IMR-90 (cell line): ENCODE measurements at regions not wholly inside any gene's neighbourhood (a gene's known extent, or its start where the extent isn't known, plus 50 kb on each side); places are given as distances from the start of the nearest gene placed in this dataset.

Source experiments
- ATAC-seq: fragments of 200-7000 bp; cut with Tn5 transposase; 2 replicates; pipeline ENCODE4 v1.9.1; 2020; ENCODE audit warnings: low read depth, mild to moderate bottlenecking, moderate library complexity
- BruUV-seq: library from RNA; stranded (reverse); fragments of 400-500 nt; replicated peaks from 2 replicates; lab custom pipeline; 2021; lab: Mats Ljungman, UMichigan
- CTCF ChIA-PET: fragments of 300-600 bp; formaldehyde crosslinking; extraction: SDS; loops from one replicate; lab custom pipeline; 2021; ENCODE audit warnings: antibody characterized with exemption; lab: Yijun Ruan, JAX
- POLR2A ChIA-PET: fragments of 300-600 bp; sonication (Branson Sonifier 250); formaldehyde crosslinking; loops from one replicate; lab custom pipeline; 2022; ENCODE audit warnings: antibody characterized with exemption; ENCODE audit not compliant: unreplicated experiment; lab: Charles Lee
- DNase-seq: peaks from one replicate; pipeline ENCODE4 v3.0.0; 2013
- H2AFZ ChIP-seq: replicated peaks from 2 replicates; pipeline ENCODE3; 2013; ENCODE audit warnings: low read length, mild to moderate bottlenecking; ENCODE audit not compliant: poor library complexity
- H2AK5ac ChIP-seq: 2 replicates; pipeline ENCODE4 v1.6.1; 2013; ENCODE audit warnings: low read depth, low read length, inconsistent platforms
- H2AK9ac ChIP-seq: replicated peaks from 2 replicates; pipeline ENCODE3; 2013; ENCODE audit warnings: mild to moderate bottlenecking, low read depth, low read length, moderate library complexity; ENCODE audit not compliant: poor library complexity
- H2BK120ac ChIP-seq: 2 replicates; pipeline ENCODE4 v1.6.1; 2013; ENCODE audit warnings: low read depth, low read length, inconsistent platforms
- H2BK15ac ChIP-seq: 3 replicates; pipeline ENCODE4 v1.6.1; 2013; ENCODE audit warnings: low read depth, low read length, inconsistent platforms
- H2BK20ac ChIP-seq: 2 replicates; pipeline ENCODE4 v1.6.1; 2013; ENCODE audit warnings: low read depth, mild to moderate bottlenecking, inconsistent platforms, low read length, moderate library complexity
- H2BK5ac ChIP-seq: 2 replicates; pipeline ENCODE4 v1.6.1; 2013; ENCODE audit warnings: mild to moderate bottlenecking, low read depth, low read length, inconsistent platforms; ENCODE audit not compliant: poor library complexity, severe bottlenecking
- H3K14ac ChIP-seq: replicated peaks from 2 replicates; pipeline ENCODE4 v1.6.1; 2013; ENCODE audit warnings: low read depth, low read length, inconsistent platforms
- H3K18ac ChIP-seq: 2 replicates; pipeline ENCODE4 v1.6.1; 2013; ENCODE audit warnings: low read depth, low read length, control low read depth
- H3K23ac ChIP-seq: 2 replicates; pipeline ENCODE4 v1.6.1; 2013; ENCODE audit warnings: low read depth, low read length, inconsistent platforms
- H3K27ac ChIP-seq: 2 replicates; pipeline ENCODE4 v1.5.1; 2013; ENCODE audit warnings: mild to moderate bottlenecking, control low read depth, low read length; ENCODE audit not compliant: insufficient read depth
- H3K27me3 ChIP-seq: 2 replicates; pipeline ENCODE4 v1.6.1; 2013; ENCODE audit warnings: low read length; ENCODE audit not compliant: control insufficient read depth, insufficient read depth
- H3K36me3 ChIP-seq: 2 replicates; pipeline ENCODE4 v1.6.1; 2013; ENCODE audit warnings: low read length, mixed read lengths; ENCODE audit not compliant: control insufficient read depth, insufficient read depth
- H3K4ac ChIP-seq: 2 replicates; pipeline ENCODE4 v1.6.1; 2013; ENCODE audit warnings: low read depth, low read length, inconsistent platforms
- H3K4me1 ChIP-seq: 2 replicates; pipeline ENCODE4 v1.6.1; 2013; ENCODE audit warnings: low read length, mixed read lengths; ENCODE audit not compliant: control insufficient read depth, insufficient read depth
- H3K4me2 ChIP-seq: 2 replicates; pipeline ENCODE4 v1.6.1; 2013; ENCODE audit warnings: low read depth, mild to moderate bottlenecking, control low read depth, low read length, moderate library complexity
- H3K4me3 ChIP-seq: 2 replicates; pipeline ENCODE4 v1.5.1; 2013; ENCODE audit warnings: low read depth, mild to moderate bottlenecking, control low read depth, low read length, moderate library complexity; ENCODE audit not compliant: insufficient read depth
- H3K56ac ChIP-seq: 2 replicates; pipeline ENCODE4 v1.6.1; 2013; ENCODE audit warnings: low read length, inconsistent platforms; ENCODE audit not compliant: insufficient read depth; ENCODE audit errors: extremely low read depth
- H3K79me1 ChIP-seq, 2 experiments: 2 replicates each; pipeline ENCODE4 v1.6.1; 2013; ENCODE audit warnings: low read length in 2 of 2, inconsistent platforms in 1 of 2, low read depth in 1 of 2
- H3K9ac ChIP-seq: 2 replicates; pipeline ENCODE4 v1.6.1; 2013; ENCODE audit warnings: low read depth, low read length, control low read depth
- H3K9me1 ChIP-seq: 2 replicates; pipeline ENCODE4 v1.6.1; 2013; ENCODE audit warnings: low read length, inconsistent platforms; ENCODE audit not compliant: insufficient read depth
- H3K9me3 ChIP-seq: 2 replicates; pipeline ENCODE4 v1.6.1; 2013; ENCODE audit warnings: low read length; ENCODE audit not compliant: control insufficient read depth, insufficient read depth
- H4K20me1 ChIP-seq: 2 replicates; pipeline ENCODE4 v1.6.1; 2013; ENCODE audit warnings: low read length, inconsistent platforms; ENCODE audit not compliant: insufficient read depth
- H4K5ac ChIP-seq: 2 replicates; pipeline ENCODE4 v1.6.1; 2013; ENCODE audit warnings: mild to moderate bottlenecking, low read depth, low read length, control low read depth
- H4K8ac ChIP-seq, 2 experiments: 2 replicates each; pipeline ENCODE4 v1.6.1; 2013; ENCODE audit warnings: low read depth in 2 of 2, low read length in 2 of 2, control low read depth in 1 of 2, inconsistent platforms in 1 of 2
- H4K91ac ChIP-seq: 2 replicates; pipeline ENCODE4 v1.6.1; 2013; ENCODE audit warnings: low read depth, low read length, inconsistent platforms; ENCODE audit not compliant: insufficient read depth
- RAD21 ChIP-seq: IDR thresholded peaks from 2 replicates; pipeline ENCODE4 v1.6.1; 2012; ENCODE audit warnings: low read length, improper control_type of control experiment
- SMC3 ChIP-seq: fragments of 150-350 bp; IDR thresholded peaks from 2 replicates; pipeline ENCODE4 v1.6.1; 2016; ENCODE audit warnings: low read depth, mild to moderate bottlenecking, antibody characterized with exemption, low read length, moderate library complexity
- WGBS, 2 experiments: methylation state at CpG; one replicate each; pipeline versions ENCODE4 v1.1.5 to v1.1.7; 2013; ENCODE audit warnings: missing lambda C conversion rate in 2 of 2; ENCODE audit not compliant: insufficient read length in 1 of 2; ENCODE audit errors: extremely low coverage in 2 of 2; 5-methylcytosine and 5-hydroxymethylcytosine counted together
- dilution Hi-C: fragments of 300-500 bp; cut with HindIII; formaldehyde crosslinking; loops from one replicate; pipeline ENCODE4 v1.14.3; 2018; ENCODE audit warnings: low sequenced_read_pairs; ENCODE audit not compliant: unreplicated experiment
- in situ Hi-C: fragments of 300-500 bp; cut with MboI; formaldehyde crosslinking; loops from 3 replicates; pipeline ENCODE4 v1.14.3; 2019; ENCODE audit warnings: low sequenced_read_pairs, inconsistent platforms, mixed read lengths
- intact Hi-C: fragments of 100-400 bp; cut with micrococcal nuclease; formaldehyde crosslinking; loops from 2 replicates; pipeline ENCODE4 v1.10.0; 2022

DNA sequence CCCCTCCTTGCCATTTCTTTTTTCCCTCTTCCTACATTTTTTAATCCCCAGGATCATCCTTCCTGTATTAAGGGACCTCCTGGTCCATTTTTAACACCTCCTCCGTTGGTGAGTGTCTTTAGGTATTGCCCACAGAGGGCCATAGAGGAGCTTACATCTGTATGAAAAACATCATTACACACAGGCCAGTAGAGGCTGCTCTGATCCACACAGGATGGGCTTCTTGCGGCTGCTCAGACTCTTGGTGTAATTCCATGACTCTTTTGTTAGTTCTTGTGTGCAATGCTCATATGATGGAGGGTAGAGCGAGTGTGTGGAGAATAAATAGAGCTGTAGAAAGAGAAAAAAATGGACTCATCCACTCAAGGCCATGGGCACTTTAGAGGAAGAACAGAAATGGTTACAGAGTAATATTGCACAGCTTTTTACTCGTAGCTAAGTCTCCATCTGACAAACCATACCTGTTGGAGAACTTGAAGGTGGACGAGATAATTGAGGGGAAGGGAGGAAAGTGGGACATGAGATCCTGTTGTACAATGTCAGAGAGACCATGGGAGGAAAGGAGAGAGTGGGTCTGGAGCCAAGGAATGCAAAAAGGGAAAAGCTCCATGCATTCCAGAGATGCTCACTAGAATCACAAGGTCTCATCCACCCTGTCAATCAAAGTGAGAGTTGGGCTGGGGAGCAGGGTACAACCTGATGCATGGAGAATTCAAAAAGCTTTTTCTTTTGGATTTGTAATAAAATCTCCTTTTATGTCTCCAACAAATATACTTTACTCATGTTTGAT is 129.7 kb upstream of the TNP1 start:
- Histone ChIP-seq H3K79me1 (no peaks in the 10 kb centered on the region), H3K18ac (peak overlapping the region; percentile 53), H2BK120ac (no peak overlapping the region; the same call in 1 of the 2 replicates), H3K14ac (no peak overlapping the region), H3K4ac (no peak overlapping the region), H2AK5ac (no peak overlapping the region; the same call in 1 of the 2 replicates), H3K27ac (no peak overlapping the region), H4K5ac (peak overlapping the region; percentile 56; the same call in 1 of the 2 replicates), H3K9ac (no peak overlapping the region), H3K23ac (no peak overlapping the region), H3K27me3 (no peaks in the 10 kb centered on the region; the same call in 1 of the 2 replicates), H2BK15ac (0 out of 3 replicates have a peak overlapping the region, but pooled peaks have one; percentile 42), H4K91ac (no peak overlapping the region), H3K56ac (no peak overlapping the region), H4K8ac (peak overlapping the region in 1 of 2 experiments; percentile 17; a peak in 1 of 4 replicates), H3K9me3 (no peaks in the 10 kb centered on the region; the same call in 1 of the 2 replicates), H3K9me1 (no peaks in the 10 kb centered on the region; the same call in 1 of the 2 replicates), H2BK5ac (no peak overlapping the region), H2BK20ac (no peak overlapping the region), H3K4me2 (no peak overlapping the region), H4K20me1 (no peaks in the 10 kb centered on the region), H3K4me1 (peaks cover 9% of the 10 kb centered on the region), H2AK9ac (no peak overlapping the region), H3K4me3 (no peak overlapping the region), H3K36me3 (no peaks in the 10 kb centered on the region), H2AFZ (no peak overlapping the region)
- DNase-seq (peak; percentile 50), ATAC-seq (peak; percentile 57; the same call in 1 of the 2 replicates)
- dilution Hi-C loops (no loop called here), intact Hi-C loops (loop anchor here (5.0 kb wide), 1 partner anchor 292 kb away; the partner anchor contains the start of gene IGFBP5), in situ Hi-C loops (no loop called here)
- 0 out of 2 replicates have a peak, but pooled peaks have one; percentile 17 for TF ChIP-seq RAD21
- no peak for TF ChIP-seq SMC3
- ChIA-PET CTCF (interaction anchor here (0.9 kb wide), 1 partner anchor 294 kb away, joined by 3 read pairs; the partner anchor contains the start of gene IGFBP5), POLR2A (no interaction called here)
- 79% methylated on average over 2 of the region's 5 CpGs; no CpG with 5 or more reads in 1 of the 2 experiments for WGBS, 2 experiments
- BruUV-seq: no TSS peak
